HUES6 (cell line): ENCODE measurements at regions not wholly inside any gene's neighbourhood (a gene's known extent, or its start where the extent isn't known, plus 50 kb on each side); places are given as distances from the start of the nearest gene placed in this dataset.

ENCODE experiments used
- H3K27ac ChIP-seq: 2 replicates; pipeline ENCODE4 v1.7.0; 2013; ENCODE audit warnings: low read depth, mild to moderate bottlenecking, low read length, inconsistent platforms
- H3K27me3 ChIP-seq: 2 replicates; pipeline ENCODE4 v1.6.1; 2013; ENCODE audit warnings: low read length; ENCODE audit not compliant: control insufficient read depth, insufficient read depth
- H3K36me3 ChIP-seq: 2 replicates; pipeline ENCODE4 v1.6.1; 2013; ENCODE audit warnings: low read length; ENCODE audit not compliant: control insufficient read depth, insufficient read depth
- H3K4me1 ChIP-seq: 2 replicates; pipeline ENCODE4 v1.6.1; 2013; ENCODE audit warnings: low read length; ENCODE audit not compliant: control insufficient read depth, insufficient read depth
- H3K4me3 ChIP-seq: 2 replicates; pipeline ENCODE4 v1.5.1; 2013; ENCODE audit warnings: low read depth, low read length
- H3K9ac ChIP-seq: one replicate; pipeline ENCODE4 v1.6.1; 2013; ENCODE audit warnings: mild to moderate bottlenecking, low read length
- H3K9me3 ChIP-seq: 2 replicates; pipeline ENCODE4 v1.6.1; 2013; ENCODE audit warnings: low read depth, low read length; ENCODE audit not compliant: control insufficient read depth, insufficient read depth

- Histone ChIP-seq H3K4me1 (peaks cover 10% of the 10 kb centered on the region), H3K27me3 (no peaks in the 10 kb centered on the region), H3K36me3 (no peaks in the 10 kb centered on the region), H3K9ac (no peak overlapping the region), H3K27ac (no peak overlapping the region), H3K4me3 (no peak overlapping the region), H3K9me3 (no peaks in the 10 kb centered on the region)
Observed at GRCh38 chr16:73616166-73616753, 568.3 kb upstream of the ZFHX3 start.

DNA sequence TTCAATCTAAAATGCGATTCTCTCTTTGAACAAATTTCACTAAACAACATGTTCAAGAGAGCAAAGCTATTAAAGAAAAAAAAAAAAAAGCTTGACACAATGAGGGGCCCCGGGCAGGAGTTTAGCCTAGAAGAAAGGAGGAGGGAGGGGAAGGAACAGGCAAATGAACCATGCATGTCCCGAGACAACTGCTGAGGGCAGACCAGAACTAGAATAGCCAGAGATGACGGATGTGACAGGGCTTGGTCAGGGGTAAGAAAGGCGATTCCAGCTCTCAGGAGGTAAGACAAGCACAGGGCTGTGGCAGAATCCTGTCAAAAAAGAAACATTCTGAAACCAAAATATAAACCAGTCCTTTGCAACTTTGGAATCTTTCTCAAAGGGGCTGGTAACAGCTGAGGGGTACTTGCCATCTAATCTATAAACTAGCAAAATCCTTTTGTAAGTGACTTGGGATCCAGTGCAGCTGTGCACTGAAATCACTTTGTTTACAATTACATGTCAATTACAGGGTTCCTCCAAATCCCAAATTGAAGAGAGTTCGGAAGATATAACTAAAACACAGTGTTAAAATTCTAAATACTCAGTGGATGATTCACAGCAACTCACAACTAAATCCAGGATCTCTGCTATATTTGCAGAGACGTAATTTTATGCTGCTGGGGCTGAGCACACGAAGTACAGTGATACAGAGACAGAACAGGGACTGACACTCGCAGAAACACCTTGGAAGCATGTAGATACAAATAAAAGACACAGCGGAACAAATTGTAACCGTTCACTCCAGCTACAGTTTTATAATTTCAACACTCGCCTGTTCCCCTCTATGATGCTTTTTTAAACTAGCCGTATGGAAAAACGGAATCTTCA, 567.4 kb upstream of the ZFHX3 start:
- H3K9ac ChIP-seq, result no peak overlapping the region
- H3K4me3 ChIP-seq, result no peak overlapping the region
- no peaks in the 10 kb centered on the region for H3K9me3 ChIP-seq
- no peak overlapping the region for H3K27ac ChIP-seq
- no peaks in the 10 kb centered on the region for H3K36me3 ChIP-seq
- H3K27me3 ChIP-seq, result no peaks in the 10 kb centered on the region
- H3K4me1 ChIP-seq, result peaks cover 16% of the 10 kb centered on the region

- no peaks in the 10 kb centered on the region for H3K36me3 ChIP-seq
- H3K9ac ChIP-seq, result no peak overlapping the region
- no peak overlapping the region for H3K27ac ChIP-seq
- H3K9me3 ChIP-seq, result no peaks in the 10 kb centered on the region
- H3K4me3 ChIP-seq, result no peak overlapping the region
- H3K27me3 ChIP-seq, result no peaks in the 10 kb centered on the region
- H3K4me1 ChIP-seq, result peaks cover 24% of the 10 kb centered on the region
Observed at GRCh38 chr16:73614131-73614530, 566.2 kb upstream of the ZFHX3 start.

GRCh38 chr16:73610605-73611156, 562.8 kb upstream of the ZFHX3 start:
- H3K36me3 ChIP-seq, result no peaks in the 10 kb centered on the region

DNA sequence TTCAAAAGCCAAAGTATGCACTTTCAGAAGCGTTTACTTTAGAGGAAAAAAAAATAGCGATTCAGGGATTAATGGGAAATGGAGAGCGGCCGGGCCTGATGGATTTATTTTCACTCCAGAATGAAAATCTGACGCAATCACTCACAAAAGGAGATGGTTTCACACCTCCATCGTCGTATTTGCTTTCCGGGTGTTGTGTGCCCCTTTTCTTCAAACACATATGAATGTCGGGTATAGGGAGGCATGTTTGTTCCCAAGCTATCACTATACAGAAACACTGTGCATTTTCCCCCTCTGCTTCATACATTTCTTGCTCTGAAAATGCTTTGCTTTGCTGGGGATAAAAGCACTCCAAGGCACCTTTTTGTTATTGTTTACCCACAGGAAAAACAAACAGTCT, 562.2 kb upstream of the ZFHX3 start:
- Histone ChIP-seq H3K36me3 (no peaks in the 10 kb centered on the region), H3K27me3 (no peaks in the 10 kb centered on the region), H3K4me1 (peaks cover 29% of the 10 kb centered on the region), H3K27ac (no peak overlapping the region), H3K4me3 (no peak overlapping the region), H3K9ac (no peak overlapping the region), H3K9me3 (no peaks in the 10 kb centered on the region)

More at GRCh38 chr16:73610605-73611156, 562.8 kb upstream of the ZFHX3 start:
- Histone ChIP-seq H3K4me3 (no peak overlapping the region), H3K4me1 (peaks cover 24% of the 10 kb centered on the region), H3K27me3 (no peaks in the 10 kb centered on the region), H3K9ac (no peak overlapping the region), H3K27ac (no peak overlapping the region), H3K9me3 (no peaks in the 10 kb centered on the region)

GRCh38 chr16:73608911-73609310, 561.0 kb upstream of the ZFHX3 start:
- Histone ChIP-seq H3K4me3 (no peak overlapping the region), H3K4me1 (peaks cover 32% of the 10 kb centered on the region), H3K9me3 (no peaks in the 10 kb centered on the region), H3K9ac (no peak overlapping the region), H3K36me3 (no peaks in the 10 kb centered on the region), H3K27me3 (no peaks in the 10 kb centered on the region), H3K27ac (no peak overlapping the region)

- no peaks in the 10 kb centered on the region for H3K9me3 ChIP-seq
- H3K9ac ChIP-seq, result no peak overlapping the region
- H3K4me1 ChIP-seq, result peaks cover 17% of the 10 kb centered on the region
- peak overlapping the region; percentile 74 for H3K27ac ChIP-seq
- no peaks in the 10 kb centered on the region for H3K36me3 ChIP-seq
- H3K4me3 ChIP-seq, result no peak overlapping the region; the same call in 1 of the 2 replicates
- H3K27me3 ChIP-seq, result no peaks in the 10 kb centered on the region
Observed at GRCh38 chr16:73605309-73605708, 557.4 kb upstream of the ZFHX3 start.

DNA sequence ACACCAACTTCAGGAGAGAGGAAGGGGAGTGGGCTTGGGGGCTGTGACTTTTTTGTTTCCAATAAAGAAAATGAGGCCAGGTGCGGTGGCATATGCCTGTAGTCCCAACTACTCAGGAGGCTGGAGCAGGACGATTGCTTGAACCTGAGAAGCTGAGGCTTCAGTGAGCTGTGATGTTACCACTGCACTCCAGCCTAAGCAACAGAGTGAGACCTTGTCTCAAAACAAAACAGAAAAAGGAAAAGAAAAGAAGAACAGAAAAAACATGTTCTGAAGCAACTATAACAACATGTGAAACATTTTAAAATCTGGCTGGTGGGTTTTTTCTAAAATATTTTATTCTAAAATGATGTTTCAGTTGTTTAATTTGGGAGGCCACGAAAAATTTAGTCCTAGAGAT, 554.0 kb upstream of the ZFHX3 start:
- Histone ChIP-seq H3K27me3 (no peaks in the 10 kb centered on the region), H3K9ac (no peak overlapping the region), H3K36me3 (no peaks in the 10 kb centered on the region), H3K4me1 (peaks cover 8% of the 10 kb centered on the region), H3K4me3 (no peak overlapping the region), H3K9me3 (no peaks in the 10 kb centered on the region), H3K27ac (no peak overlapping the region)

GRCh38 chr16:73599870-73600269, 551.9 kb upstream of the ZFHX3 start:
- Histone ChIP-seq H3K27ac (no peak overlapping the region), H3K36me3 (no peaks in the 10 kb centered on the region), H3K4me3 (no peak overlapping the region), H3K4me1 (peaks cover under 1% of the 10 kb centered on the region), H3K9ac (no peak overlapping the region), H3K9me3 (no peaks in the 10 kb centered on the region), H3K27me3 (no peaks in the 10 kb centered on the region)

GRCh38 chr16:73599351-73599750, 551.4 kb upstream of the ZFHX3 start:
- Histone ChIP-seq H3K27me3 (no peaks in the 10 kb centered on the region), H3K9ac (no peak overlapping the region), H3K4me3 (no peak overlapping the region), H3K4me1 (no peaks in the 10 kb centered on the region), H3K36me3 (no peaks in the 10 kb centered on the region), H3K27ac (no peak overlapping the region), H3K9me3 (no peaks in the 10 kb centered on the region)

DNA sequence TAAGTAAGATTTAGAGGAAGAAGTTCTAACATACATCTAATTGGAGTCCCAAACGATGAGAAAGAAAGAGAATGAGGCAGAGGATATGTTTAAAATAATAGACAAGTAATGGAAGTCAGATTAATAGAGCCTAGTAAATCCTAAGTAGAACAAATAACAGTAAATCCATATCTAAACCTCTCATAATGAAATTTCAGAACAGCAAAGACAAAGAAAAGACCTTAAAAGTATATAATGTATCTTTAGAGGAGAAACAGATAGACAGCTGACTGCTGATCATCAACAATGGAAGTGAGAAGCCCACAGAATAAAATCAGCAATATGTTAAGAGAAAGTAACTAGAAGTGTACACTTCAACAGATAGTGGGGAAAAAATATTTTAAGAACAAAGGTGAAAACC, 536.2 kb upstream of the ZFHX3 start:
- H3K9ac ChIP-seq, result no peak overlapping the region
- H3K4me3 ChIP-seq, result no peak overlapping the region
- peaks cover 18% of the 10 kb centered on the region for H3K9me3 ChIP-seq

More for the DNA sequence above, 536.2 kb upstream of the ZFHX3 start:
- Histone ChIP-seq H3K4me1 (no peaks in the 10 kb centered on the region), H3K36me3 (no peaks in the 10 kb centered on the region), H3K27me3 (no peaks in the 10 kb centered on the region), H3K27ac (no peak overlapping the region)
